Lower leg skin (tissue), 4 donors: ENCODE measurements at regions not wholly inside any gene's neighbourhood (a gene's known extent, or its start where the extent isn't known, plus 50 kb on each side); places are given as distances from the start of the nearest gene placed in this dataset.

Source experiments
- DNase-seq, 2 donors: peaks; one replicate each; pipeline ENCODE4 v3.0.0-alpha.2; 2019; ENCODE audit warnings: low spot score in 2 of 2
- H3K4me3 ChIP-seq: fragments of 200-600 bp; sonication (generic); 2 replicates; pipeline ENCODE4 v1.5.1; 2017; ENCODE audit warnings: mild to moderate bottlenecking, low read depth; ENCODE audit not compliant: poor library complexity, severe bottlenecking
- CTCF ChIP-seq, 3 donors: fragments of 450-650 bp; IDR thresholded peaks; one replicate each; pipeline ENCODE4 v1.5.1; 2016; ENCODE audit warnings: antibody characterized with exemption in 3 of 3, mild to moderate bottlenecking in 3 of 3, moderate library complexity in 2 of 3
- POLR2A ChIP-seq, 2 donors: fragments of 450-650 bp; IDR thresholded peaks; one replicate each; pipeline ENCODE4 v1.6.1; 2016 to 2017; ENCODE audit warnings: antibody characterized with exemption in 2 of 2, mild to moderate bottlenecking in 1 of 2, moderate library complexity in 1 of 2
- WGBS, 2 donors: methylation state at CpG; one replicate each; pipeline ENCODE4 v1.1.5; 2018; 5-methylcytosine and 5-hydroxymethylcytosine counted together
- intact Hi-C: fragments of 100-400 bp; cut with DNase I; formaldehyde crosslinking; loops from one replicate; pipeline ENCODE4 v1.15.0; 2023; ENCODE audit warnings: low total_unique reads

- intact Hi-C loops, result no loop called here
- DNase-seq, result no peak
- H3K4me3 ChIP-seq, result no peak overlapping the region
- TF ChIP-seq POLR2A (IDR thresholded peaks at IDR 0.05) (no peak), CTCF (IDR thresholded peaks at IDR 0.05) (no peak)
- 66 to 74% methylated on average over 1 of the region's 1 CpG for WGBS, 2 donors
These were observed 539.3 kb downstream of the SUCLA2 start for GRCh38 chr13:47461816-47462215.

- no peak for TF ChIP-seq POLR2A (IDR thresholded peaks at IDR 0.05)
- no peak for TF ChIP-seq CTCF (IDR thresholded peaks at IDR 0.05)
- intact Hi-C loops, result no loop called here
- 48 to 49% methylated on average over 2 of the region's 2 CpGs for WGBS, 2 donors
- no peak for DNase-seq
- H3K4me3 ChIP-seq, result no peak overlapping the region
These were observed 541.6 kb downstream of the SUCLA2 start for GRCh38 chr13:47459512-47459911.

GRCh38 chr13:47457626-47458025 is 543.4 kb downstream of the SUCLA2 start:
- DNase-seq, result no peak
- no peak for TF ChIP-seq CTCF (IDR thresholded peaks at IDR 0.05)
- no peak for TF ChIP-seq POLR2A (IDR thresholded peaks at IDR 0.05)
- H3K4me3 ChIP-seq, result no peak overlapping the region
- intact Hi-C loops, result no loop called here

- no peak for DNase-seq
- intact Hi-C loops, result no loop called here
- H3K4me3 ChIP-seq, result no peak overlapping the region
- TF ChIP-seq POLR2A (IDR thresholded peaks at IDR 0.05) (no peak), CTCF (IDR thresholded peaks at IDR 0.05) (no peak)
These were observed 545.4 kb downstream of the SUCLA2 start for GRCh38 chr13:47455626-47456025.

- intact Hi-C loops, result no loop called here
- no peak for DNase-seq
- no peak overlapping the region for H3K4me3 ChIP-seq
- 67 to 80% methylated on average over 3 of the region's 3 CpGs for WGBS, 2 donors
- TF ChIP-seq POLR2A (IDR thresholded peaks at IDR 0.05), result no peak
- no peak for TF ChIP-seq CTCF (IDR thresholded peaks at IDR 0.05)
These were observed 546.1 kb downstream of the SUCLA2 start for GRCh38 chr13:47454986-47455385.

GRCh38 chr13:47437406-47437805 is 540.6 kb upstream of the HTR2A start:
- intact Hi-C loops, result no loop called here
- no peak for DNase-seq
- TF ChIP-seq CTCF (IDR thresholded peaks at IDR 0.05), result no peak
- no peak for TF ChIP-seq POLR2A (IDR thresholded peaks at IDR 0.05)
- 57 to 63% methylated on average over 2 of the region's 2 CpGs for WGBS, 2 donors
- H3K4me3 ChIP-seq, result no peak overlapping the region
